HG03103 (cell line): ENCODE measurements at regions not wholly inside any gene's neighbourhood (a gene's known extent, or its start where the extent isn't known, plus 50 kb on each side); places are given as distances from the start of the nearest gene placed in this dataset.

Experiments
- ATAC-seq: cut with Tn5 transposase; IDR thresholded peaks from one replicate; pipeline ENCODE4 v1.9.1; 2021; ENCODE audit warnings: low read depth; ENCODE audit not compliant: unreplicated experiment

- no peak for ATAC-seq
Measured at GRCh38 chr1:116318897-116319296, 54.1 kb upstream of the ATP1A1 start.

GRCh38 chr1:116320874-116321273 lies 52.2 kb upstream of the ATP1A1 start:
- ATAC-seq, result no peak

- no peak for ATAC-seq
Measured at GRCh38 chr1:116321766-116322175, 51.3 kb upstream of the ATP1A1 start.

- no peak for ATAC-seq
Measured at GRCh38 chr1:116322752-116323405, 50.2 kb upstream of the ATP1A1 start.
